ENCODE measurements at regions not wholly inside any gene's neighbourhood (a gene's known extent, or its start where the extent isn't known, plus 50 kb on each side); places are given as distances from the start of the nearest gene placed in this dataset.

GRCh38 chr14:25677111-25677510 is 627.2 kb upstream of the STXBP6 start:
- no peaks in the 10 kb centered on the region for H3K27me3 ChIP-seq (ENCODE audit: low read depth)
- intact Hi-C loops (cut with DNase I): no loop called here
- H3K4me3 ChIP-seq: no peak overlapping the region
- DNase-seq (no peak), ATAC-seq (no peak)
- no peak overlapping the region for H3K27ac ChIP-seq
- no peaks in the 10 kb centered on the region for H3K9me3 ChIP-seq
- no peaks in the 10 kb centered on the region for H3K4me1 ChIP-seq
- no peak for TF ChIP-seq CTCF (IDR thresholded peaks at IDR 0.05)
- no peaks in the 10 kb centered on the region for H3K36me3 ChIP-seq

- intact Hi-C loops (cut with DNase I): no loop called here
These were observed 617.4 kb upstream of the STXBP6 start for GRCh38 chr14:25667387-25667786.

GRCh38 chr14:25666877-25667276 is 616.9 kb upstream of the STXBP6 start:
- ATAC-seq (no peak), DNase-seq (no peak)
- Histone ChIP-seq H3K4me3 (no peak overlapping the region), H3K27me3 (ENCODE audit: low read depth) (no peaks in the 10 kb centered on the region), H3K36me3 (no peaks in the 10 kb centered on the region), H3K9me3 (no peaks in the 10 kb centered on the region), H3K4me1 (no peaks in the 10 kb centered on the region), H3K27ac (no peak overlapping the region)
- TF ChIP-seq CTCF (IDR thresholded peaks at IDR 0.05): no peak
- intact Hi-C loops (cut with DNase I): no loop called here

More at GRCh38 chr14:25667387-25667786, 617.4 kb upstream of the STXBP6 start:
- TF ChIP-seq CTCF (IDR thresholded peaks at IDR 0.05): no peak
- no peaks in the 10 kb centered on the region for H3K4me1 ChIP-seq
- H3K9me3 ChIP-seq: no peaks in the 10 kb centered on the region
- no peak overlapping the region for H3K27ac ChIP-seq
- H3K27me3 ChIP-seq (ENCODE audit: low read depth): no peaks in the 10 kb centered on the region
- no peak overlapping the region for H3K4me3 ChIP-seq
- ATAC-seq: no peak
- no peaks in the 10 kb centered on the region for H3K36me3 ChIP-seq
- DNase-seq: no peak

- DNase-seq (no peak), ATAC-seq (no peak)
- no peaks in the 10 kb centered on the region for H3K36me3 ChIP-seq
- no peak overlapping the region for H3K27ac ChIP-seq
- H3K4me3 ChIP-seq: no peak overlapping the region
- H3K27me3 ChIP-seq (ENCODE audit: low read depth): no peaks in the 10 kb centered on the region
- no peaks in the 10 kb centered on the region for H3K9me3 ChIP-seq
- H3K4me1 ChIP-seq: no peaks in the 10 kb centered on the region
- TF ChIP-seq CTCF (IDR thresholded peaks at IDR 0.05): no peak
- intact Hi-C loops (cut with DNase I): no loop called here
These were observed 609.0 kb upstream of the STXBP6 start for GRCh38 chr14:25658988-25659387.

GRCh38 chr14:25630447-25630846 is 580.5 kb upstream of the STXBP6 start:
- Histone ChIP-seq H3K4me3 (no peak overlapping the region), H3K27ac (no peak overlapping the region)
- intact Hi-C loops (cut with DNase I): no loop called here

More at GRCh38 chr14:25630447-25630846, 580.5 kb upstream of the STXBP6 start:
- ATAC-seq (no peak), DNase-seq (no peak)
- no peak for TF ChIP-seq CTCF (IDR thresholded peaks at IDR 0.05)
- Histone ChIP-seq H3K9me3 (no peaks in the 10 kb centered on the region), H3K4me1 (no peaks in the 10 kb centered on the region), H3K36me3 (no peaks in the 10 kb centered on the region), H3K27me3 (ENCODE audit: low read depth) (no peaks in the 10 kb centered on the region)
